ENCODE measurements at regions not wholly inside any gene's neighbourhood (a gene's known extent, or its start where the extent isn't known, plus 50 kb on each side); places are given as distances from the start of the nearest gene placed in this dataset.

DNA sequence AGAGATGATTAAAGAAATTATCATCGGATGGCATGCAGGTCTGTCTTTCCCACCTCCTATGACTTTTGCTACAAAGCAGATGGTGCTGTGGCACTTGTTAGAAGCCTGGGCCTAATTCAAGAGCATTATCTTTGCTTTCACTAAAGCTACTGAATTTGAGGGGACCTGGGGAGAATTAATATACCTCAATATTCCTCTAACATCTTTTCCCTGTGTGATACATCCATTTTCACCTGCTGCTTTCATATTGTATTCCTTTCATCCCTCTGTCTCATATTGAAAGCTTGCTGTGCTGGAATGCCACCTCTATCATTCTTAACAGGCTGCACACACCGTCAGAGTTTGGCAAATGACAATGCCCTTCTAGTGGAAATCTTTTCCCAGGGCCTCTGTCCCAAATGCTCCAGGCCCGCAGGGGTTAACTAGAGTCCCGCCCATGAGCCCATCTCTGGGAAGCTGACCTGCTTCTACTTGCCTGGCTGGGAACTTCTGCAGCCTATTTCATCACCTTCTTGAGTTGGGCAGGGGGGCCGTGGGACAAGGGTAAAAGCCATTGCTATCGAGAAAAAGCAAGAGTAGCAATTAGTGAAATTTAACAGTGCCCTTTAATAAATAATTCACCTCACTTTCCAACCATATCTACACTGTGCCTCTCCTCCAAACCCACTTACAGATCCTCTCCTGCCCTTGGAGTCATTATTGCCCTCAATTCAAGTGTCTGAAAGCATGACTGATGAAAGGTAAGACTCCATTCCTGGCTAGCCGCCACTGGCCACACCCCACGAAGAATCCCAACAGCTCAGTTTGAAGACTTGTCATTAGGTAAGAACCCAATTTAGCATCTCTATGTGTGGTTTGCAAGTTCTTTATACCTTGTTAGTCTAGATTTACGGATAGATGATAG, 126.7 kb upstream of the BTG1 start:
- no peaks in the 10 kb centered on the region for H3K9me3 ChIP-seq (ENCODE audit: control insufficient read depth, insufficient read depth, low read depth, low read length)
- H3K27ac ChIP-seq (ENCODE audit: extremely low read depth, low read depth, low read length): no peak overlapping the region
- POLR2A ChIA-PET: no interaction called here
- CTCF ChIA-PET: no interaction called here
- no peaks in the 10 kb centered on the region for H3K36me3 ChIP-seq (ENCODE audit: control insufficient read depth in 2 of 2, insufficient read depth in 1 of 2, low read length in 2 of 2)
- H3K4me3 ChIP-seq (ENCODE audit: low read depth, low read length): no peak overlapping the region
- TF ChIP-seq, protein P1, sequence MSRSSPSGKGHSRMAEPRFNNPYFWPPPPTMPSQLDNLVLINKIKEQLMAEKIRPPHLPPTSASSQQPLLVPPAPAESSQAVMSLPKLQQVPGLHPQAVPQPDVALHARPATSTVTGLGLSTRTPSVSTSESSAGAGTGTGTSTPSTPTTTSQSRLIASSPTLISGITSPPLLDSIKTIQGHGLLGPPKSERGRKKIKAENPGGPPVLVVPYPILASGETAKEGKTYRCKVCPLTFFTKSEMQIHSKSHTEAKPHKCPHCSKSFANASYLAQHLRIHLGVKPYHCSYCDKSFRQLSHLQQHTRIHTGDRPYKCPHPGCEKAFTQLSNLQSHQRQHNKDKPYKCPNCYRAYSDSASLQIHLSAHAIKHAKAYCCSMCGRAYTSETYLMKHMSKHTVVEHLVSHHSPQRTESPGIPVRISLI (tag by site-specific recombination; IDR thresholded peaks at IDR 0.05): no peak
- TF ChIP-seq ZNF707 (tag by site-specific recombination; IDR thresholded peaks at IDR 0.05): no peak
- TF ChIP-seq ZBTB21 (tag by site-specific recombination; IDR thresholded peaks at IDR 0.05): no peak
- no peak for TF ChIP-seq KLF10 (tag by site-specific recombination; IDR thresholded peaks at IDR 0.05)
- TF ChIP-seq SALL2 (tag by site-specific recombination; IDR thresholded peaks at IDR 0.05; ENCODE audit: borderline replicate concordance): no peak
- no peak for TF ChIP-seq ZNF354C (tag by site-specific recombination; IDR thresholded peaks at IDR 0.05; ENCODE audit: borderline replicate concordance, low read depth)
- no peak for TF ChIP-seq ZNF138 (tag by site-specific recombination; IDR thresholded peaks at IDR 0.05; ENCODE audit: borderline replicate concordance)
- no peak for TF ChIP-seq HOXD13 (CRISPR knock-in tag; IDR thresholded peaks at IDR 0.05; ENCODE audit: borderline replicate concordance)
- TF ChIP-seq EGR2 (tag by site-specific recombination; IDR thresholded peaks at IDR 0.05; ENCODE audit: low read depth): no peak
- TF ChIP-seq SP3 (tag by site-specific recombination; IDR thresholded peaks at IDR 0.05): no peak
- no peak for TF ChIP-seq ZNF785 (tag by site-specific recombination; IDR thresholded peaks at IDR 0.05)
- no peak for TF ChIP-seq ZIC2 (tag by site-specific recombination; IDR thresholded peaks at IDR 0.05)
- no peaks in the 10 kb centered on the region for H3K4me1 ChIP-seq (ENCODE audit: control insufficient read depth, insufficient read depth, low read length)

DNA sequence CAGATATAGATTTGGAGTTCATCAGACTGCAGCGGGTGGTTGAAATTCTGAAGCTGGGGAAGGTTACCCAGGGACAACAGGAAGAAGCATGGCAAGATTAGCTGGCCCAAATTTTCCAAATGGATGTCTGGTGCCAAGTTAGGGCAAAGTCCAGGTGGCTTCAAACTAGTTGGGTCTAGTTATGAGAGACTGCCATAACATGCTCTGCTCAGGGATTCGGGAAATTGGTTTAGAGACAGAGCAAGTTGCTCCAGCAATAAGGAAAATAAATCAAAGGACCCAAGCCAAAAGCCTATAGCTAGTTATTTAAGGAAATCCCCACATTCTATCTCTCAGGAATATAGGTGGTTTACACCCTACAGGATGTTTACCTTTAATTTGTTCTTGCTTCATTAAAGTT, 125.7 kb upstream of the BTG1 start:
- ChIA-PET POLR2A (no interaction called here), CTCF (no interaction called here)
- H3K27ac ChIP-seq (ENCODE audit: extremely low read depth, low read depth, low read length): no peak overlapping the region
- no peak for TF ChIP-seq ZNF510 (tag by site-specific recombination; IDR thresholded peaks at IDR 0.05; ENCODE audit: insufficient replicate concordance)
- TF ChIP-seq ZNF16 (tag by site-specific recombination; IDR thresholded peaks at IDR 0.05; ENCODE audit: low read depth): no peak
- TF ChIP-seq SCRT2 (tag by site-specific recombination; IDR thresholded peaks at IDR 0.05): no peak
- TF ChIP-seq, protein P2, sequence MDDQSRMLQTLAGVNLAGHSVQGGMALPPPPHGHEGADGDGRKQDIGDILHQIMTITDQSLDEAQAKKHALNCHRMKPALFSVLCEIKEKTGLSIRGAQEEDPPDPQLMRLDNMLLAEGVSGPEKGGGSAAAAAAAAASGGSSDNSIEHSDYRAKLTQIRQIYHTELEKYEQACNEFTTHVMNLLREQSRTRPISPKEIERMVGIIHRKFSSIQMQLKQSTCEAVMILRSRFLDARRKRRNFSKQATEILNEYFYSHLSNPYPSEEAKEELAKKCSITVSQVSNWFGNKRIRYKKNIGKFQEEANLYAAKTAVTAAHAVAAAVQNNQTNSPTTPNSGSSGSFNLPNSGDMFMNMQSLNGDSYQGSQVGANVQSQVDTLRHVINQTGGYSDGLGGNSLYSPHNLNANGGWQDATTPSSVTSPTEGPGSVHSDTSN (CRISPR knock-in tag; IDR thresholded peaks at IDR 0.05): no peak
- no peak for TF ChIP-seq ZNF239 (tag by site-specific recombination; IDR thresholded peaks at IDR 0.05)
- TF ChIP-seq, protein P3, sequence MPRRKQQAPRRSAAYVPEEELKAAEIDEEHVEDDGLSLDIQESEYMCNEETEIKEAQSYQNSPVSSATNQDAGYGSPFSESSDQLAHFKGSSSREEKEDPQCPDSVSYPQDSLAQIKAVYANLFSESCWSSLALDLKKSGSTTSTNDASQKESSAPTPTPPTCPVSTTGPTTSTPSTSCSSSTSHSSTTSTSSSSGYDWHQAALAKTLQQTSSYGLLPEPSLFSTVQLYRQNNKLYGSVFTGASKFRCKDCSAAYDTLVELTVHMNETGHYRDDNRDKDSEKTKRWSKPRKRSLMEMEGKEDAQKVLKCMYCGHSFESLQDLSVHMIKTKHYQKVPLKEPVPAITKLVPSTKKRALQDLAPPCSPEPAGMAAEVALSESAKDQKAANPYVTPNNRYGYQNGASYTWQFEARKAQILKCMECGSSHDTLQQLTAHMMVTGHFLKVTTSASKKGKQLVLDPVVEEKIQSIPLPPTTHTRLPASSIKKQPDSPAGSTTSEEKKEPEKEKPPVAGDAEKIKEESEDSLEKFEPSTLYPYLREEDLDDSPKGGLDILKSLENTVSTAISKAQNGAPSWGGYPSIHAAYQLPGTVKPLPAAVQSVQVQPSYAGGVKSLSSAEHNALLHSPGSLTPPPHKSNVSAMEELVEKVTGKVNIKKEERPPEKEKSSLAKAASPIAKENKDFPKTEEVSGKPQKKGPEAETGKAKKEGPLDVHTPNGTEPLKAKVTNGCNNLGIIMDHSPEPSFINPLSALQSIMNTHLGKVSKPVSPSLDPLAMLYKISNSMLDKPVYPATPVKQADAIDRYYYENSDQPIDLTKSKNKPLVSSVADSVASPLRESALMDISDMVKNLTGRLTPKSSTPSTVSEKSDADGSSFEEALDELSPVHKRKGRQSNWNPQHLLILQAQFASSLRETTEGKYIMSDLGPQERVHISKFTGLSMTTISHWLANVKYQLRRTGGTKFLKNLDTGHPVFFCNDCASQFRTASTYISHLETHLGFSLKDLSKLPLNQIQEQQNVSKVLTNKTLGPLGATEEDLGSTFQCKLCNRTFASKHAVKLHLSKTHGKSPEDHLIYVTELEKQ (tag by site-specific recombination; IDR thresholded peaks at IDR 0.05; ENCODE audit: borderline replicate concordance): no peak
- TF ChIP-seq ZNF596 (tag by site-specific recombination; IDR thresholded peaks at IDR 0.05): no peak
- TF ChIP-seq OSR2 (tag by site-specific recombination; IDR thresholded peaks at IDR 0.05): no peak
- TF ChIP-seq ZIC2 (tag by site-specific recombination; IDR thresholded peaks at IDR 0.05): no peak
- no peak for TF ChIP-seq ZNF112 (tag by site-specific recombination; IDR thresholded peaks at IDR 0.05)
- TF ChIP-seq MEIS1 (CRISPR knock-in tag; IDR thresholded peaks at IDR 0.05; ENCODE audit: borderline replicate concordance): no peak
- TF ChIP-seq, protein P4, sequence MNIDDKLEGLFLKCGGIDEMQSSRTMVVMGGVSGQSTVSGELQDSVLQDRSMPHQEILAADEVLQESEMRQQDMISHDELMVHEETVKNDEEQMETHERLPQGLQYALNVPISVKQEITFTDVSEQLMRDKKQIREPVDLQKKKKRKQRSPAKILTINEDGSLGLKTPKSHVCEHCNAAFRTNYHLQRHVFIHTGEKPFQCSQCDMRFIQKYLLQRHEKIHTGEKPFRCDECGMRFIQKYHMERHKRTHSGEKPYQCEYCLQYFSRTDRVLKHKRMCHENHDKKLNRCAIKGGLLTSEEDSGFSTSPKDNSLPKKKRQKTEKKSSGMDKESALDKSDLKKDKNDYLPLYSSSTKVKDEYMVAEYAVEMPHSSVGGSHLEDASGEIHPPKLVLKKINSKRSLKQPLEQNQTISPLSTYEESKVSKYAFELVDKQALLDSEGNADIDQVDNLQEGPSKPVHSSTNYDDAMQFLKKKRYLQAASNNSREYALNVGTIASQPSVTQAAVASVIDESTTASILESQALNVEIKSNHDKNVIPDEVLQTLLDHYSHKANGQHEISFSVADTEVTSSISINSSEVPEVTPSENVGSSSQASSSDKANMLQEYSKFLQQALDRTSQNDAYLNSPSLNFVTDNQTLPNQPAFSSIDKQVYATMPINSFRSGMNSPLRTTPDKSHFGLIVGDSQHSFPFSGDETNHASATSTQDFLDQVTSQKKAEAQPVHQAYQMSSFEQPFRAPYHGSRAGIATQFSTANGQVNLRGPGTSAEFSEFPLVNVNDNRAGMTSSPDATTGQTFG (tag by site-specific recombination; IDR thresholded peaks at IDR 0.05; ENCODE audit: borderline replicate concordance): no peak
- no peak for TF ChIP-seq GLIS2 (tag by site-specific recombination; IDR thresholded peaks at IDR 0.05)
- no peak overlapping the region for H3K4me3 ChIP-seq (ENCODE audit: low read depth, low read length)
- no peaks in the 10 kb centered on the region for H3K9me3 ChIP-seq (ENCODE audit: control insufficient read depth, insufficient read depth, low read depth, low read length)
- H3K36me3 ChIP-seq (ENCODE audit: control insufficient read depth in 2 of 2, insufficient read depth in 1 of 2, low read length in 2 of 2): no peaks in the 10 kb centered on the region
- H3K4me1 ChIP-seq (ENCODE audit: control insufficient read depth, insufficient read depth, low read length): no peaks in the 10 kb centered on the region
